Stomach (tissue), 4 donors: ENCODE measurements at regions not wholly inside any gene's neighbourhood (a gene's known extent, or its start where the extent isn't known, plus 50 kb on each side); places are given as distances from the start of the nearest gene placed in this dataset.

Experiments used
- CTCF ChIP-seq, 7 experiments: fragments of 450-650 bp in 4 of 7; fragments of 200-600 bp in 3 of 7; sonication (generic) in 3 of 7; IDR thresholded peaks; one replicate each; pipeline ENCODE4 v1.5.1; 2016 to 2019; ENCODE audit warnings: antibody characterized with exemption in 7 of 7, control low read depth in 2 of 7, mild to moderate bottlenecking in 1 of 7
- POLR2AphosphoS5 ChIP-seq, 3 donors: sonication (generic); formaldehyde crosslinking; IDR thresholded peaks; one replicate each; pipeline ENCODE4 v1.6.1; 2016; ENCODE audit warnings: antibody characterized with exemption in 3 of 3

DNA sequence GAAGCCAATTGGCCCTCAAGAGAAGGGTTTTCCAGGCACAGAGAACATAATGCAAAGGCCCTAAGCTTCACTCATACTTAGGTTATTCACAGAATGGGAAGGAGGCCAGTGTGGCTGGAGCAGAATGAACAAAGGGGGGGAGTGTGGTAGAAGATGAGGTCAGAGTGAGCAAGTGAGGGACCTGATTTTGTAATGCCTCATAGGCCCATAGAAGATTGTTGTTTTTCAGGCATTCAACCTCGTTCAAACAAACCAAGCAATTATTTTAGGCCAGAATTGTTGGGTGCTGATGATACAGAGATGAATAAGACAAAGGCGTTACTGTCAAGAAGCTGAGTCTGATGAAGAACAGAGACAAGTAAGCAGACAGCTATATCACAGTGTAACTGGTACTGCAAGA, 54.5 kb upstream of the RAP1A start:
- TF ChIP-seq CTCF (IDR thresholded peaks at IDR 0.05), result no peak
- TF ChIP-seq POLR2AphosphoS5 (IDR thresholded peaks at IDR 0.05), result peak in 1 of 3 donors; percentile 12
